ENCODE measurements at regions not wholly inside any gene's neighbourhood (a gene's known extent, or its start where the extent isn't known, plus 50 kb on each side); places are given as distances from the start of the nearest gene placed in this dataset.

GRCh38 chr14:58699681-58700205 is 62.0 kb downstream of the DACT1 start:
- TF ChIP-seq EZH2 (IDR thresholded peaks at IDR 0.05; ENCODE audit: low read depth) = no peak
- TF ChIP-seq CTCF (conservative IDR thresholded peaks at IDR 0.05) = no peak
